Liver (tissue), 8 donors: ENCODE measurements at regions not wholly inside any gene's neighbourhood (a gene's known extent, or its start where the extent isn't known, plus 50 kb on each side); places are given as distances from the start of the nearest gene placed in this dataset.

Experiments
- DNase-seq: peaks from one replicate; pipeline ENCODE4 v3.0.0-alpha.2; 2017; ENCODE audit warnings: low spot score
- H3K27ac ChIP-seq, 2 donors: one replicate each; pipeline ENCODE4 v1.7.0; 2013; ENCODE audit warnings: inconsistent platforms in 2 of 2, low read length in 2 of 2, control low read depth in 1 of 2, low read depth in 1 of 2, mild to moderate bottlenecking in 1 of 2
- H3K27me3 ChIP-seq, 4 donors: one replicate each; pipeline versions ENCODE4 v1.6.1 to v1.7.0; 2013; ENCODE audit warnings: low read length in 3 of 4, inconsistent platforms in 1 of 4, mild to moderate bottlenecking in 1 of 4, moderate library complexity in 1 of 4; ENCODE audit not compliant: control insufficient read depth in 4 of 4, insufficient read depth in 4 of 4
- H3K36me3 ChIP-seq, 4 donors: one replicate each; pipeline versions ENCODE4 v1.6.1 to v1.7.0; 2013; ENCODE audit warnings: low read length in 3 of 4, mild to moderate bottlenecking in 3 of 4, low read depth in 1 of 4, moderate library complexity in 1 of 4; ENCODE audit not compliant: control insufficient read depth in 4 of 4, insufficient read depth in 3 of 4
- H3K4me1 ChIP-seq, 4 donors: one replicate each; pipeline versions ENCODE4 v1.6.1 to v1.7.0; 2013; ENCODE audit warnings: low read length in 3 of 4, mild to moderate bottlenecking in 3 of 4, moderate library complexity in 1 of 4; ENCODE audit not compliant: control insufficient read depth in 4 of 4, insufficient read depth in 4 of 4
- H3K4me3 ChIP-seq, 3 donors: one replicate each; pipeline versions ENCODE4 v1.6.1 to v1.7.0; 2013; ENCODE audit warnings: low read length in 3 of 3, control low read depth in 1 of 3, low read depth in 1 of 3, mild to moderate bottlenecking in 1 of 3
- H3K9ac ChIP-seq, 2 donors: one replicate each; pipeline ENCODE4 v1.7.0; 2013; ENCODE audit warnings: low read length in 2 of 2, mild to moderate bottlenecking in 2 of 2, moderate library complexity in 2 of 2, control low read depth in 1 of 2, low read depth in 1 of 2
- H3K9me3 ChIP-seq, 4 donors: one replicate each; pipeline versions ENCODE4 v1.6.1 to v1.7.0; 2013; ENCODE audit warnings: low read length in 3 of 4; ENCODE audit not compliant: control insufficient read depth in 4 of 4
- ATF3 ChIP-seq: IDR thresholded peaks from 2 replicates; pipeline ENCODE4 v1.6.1; 2016; ENCODE audit warnings: antibody characterized with exemption
- CTCF ChIP-seq: fragments of 150-350 bp; IDR thresholded peaks from 2 replicates; pipeline ENCODE4 v1.5.1; 2017; ENCODE audit warnings: improper control_type of control experiment, low read depth, low read length; ENCODE audit not compliant: missing input control
- EGR1 ChIP-seq, 2 donors: IDR thresholded peaks; 2 replicates each; pipeline ENCODE4 v1.6.1; 2016 to 2018; ENCODE audit warnings: antibody characterized with exemption in 2 of 2, low read depth in 2 of 2
- FOXA1 ChIP-seq: IDR thresholded peaks from 2 replicates; pipeline ENCODE4 v1.6.1; 2016; ENCODE audit warnings: antibody characterized with exemption
- GABPA ChIP-seq, 2 donors: IDR thresholded peaks in 1 of 2; conservative IDR thresholded peaks in 1 of 2; 2 replicates each; pipeline ENCODE4 v1.6.1; 2016; ENCODE audit warnings: antibody characterized with exemption in 2 of 2, mild to moderate bottlenecking in 1 of 2, moderate library complexity in 1 of 2
- HNF4A ChIP-seq, 2 donors: conservative IDR thresholded peaks; 2 replicates each; pipeline ENCODE4 v1.6.1; 2016; ENCODE audit warnings: antibody characterized with exemption in 2 of 2, mild to moderate bottlenecking in 2 of 2
- HNF4G ChIP-seq: IDR thresholded peaks from 2 replicates; pipeline ENCODE4 v1.6.1; 2016; ENCODE audit warnings: antibody characterized with exemption
- JUND ChIP-seq, 2 donors: IDR thresholded peaks; 2 replicates each; pipeline ENCODE4 v1.6.1; 2016; ENCODE audit warnings: antibody characterized with exemption in 2 of 2
- MAX ChIP-seq: IDR thresholded peaks from 2 replicates; pipeline ENCODE4 v1.6.1; 2016; ENCODE audit warnings: antibody characterized with exemption
- NR2F2 ChIP-seq: IDR thresholded peaks from 2 replicates; pipeline ENCODE4 v1.6.1; 2016; ENCODE audit warnings: antibody characterized with exemption
- RAD21 ChIP-seq, 2 donors: IDR thresholded peaks; 2 replicates each; pipeline ENCODE4 v1.6.1; 2016; ENCODE audit warnings: antibody characterized with exemption in 2 of 2, mild to moderate bottlenecking in 2 of 2
- REST ChIP-seq: IDR thresholded peaks from 2 replicates; pipeline ENCODE4 v1.6.1; 2016; ENCODE audit warnings: antibody characterized with exemption, mild to moderate bottlenecking
- RXRA ChIP-seq, 2 donors: IDR thresholded peaks; 2 replicates each; pipeline ENCODE4 v1.6.1; 2017 to 2018; ENCODE audit warnings: antibody characterized with exemption in 2 of 2, mild to moderate bottlenecking in 1 of 2
- SP1 ChIP-seq: IDR thresholded peaks from 2 replicates; pipeline ENCODE4 v1.6.1; 2018; ENCODE audit warnings: antibody characterized with exemption, mild to moderate bottlenecking
- TAF1 ChIP-seq: conservative IDR thresholded peaks from 2 replicates; pipeline ENCODE4 v1.6.1; 2016; ENCODE audit warnings: antibody characterized with exemption, mild to moderate bottlenecking
- YY1 ChIP-seq: IDR thresholded peaks from 2 replicates; pipeline ENCODE4 v1.6.1; 2016; ENCODE audit warnings: antibody characterized with exemption, mild to moderate bottlenecking
- ZBTB33 ChIP-seq: IDR thresholded peaks from 2 replicates; pipeline ENCODE4 v1.6.1; 2016; ENCODE audit warnings: antibody characterized with exemption
- WGBS: extraction: QIAGEN DNeasy Blood & Tissue Kit; methylation state at CpG from one replicate; pipeline ENCODE4 v1.1.7; 2013; 5-methylcytosine and 5-hydroxymethylcytosine counted together
- donor health status: healthy.
- donor health status: healthy.
- donor health status: healthy.
- donor health status: healthy.
- donor health status: healthy.

- Histone ChIP-seq H3K27me3 (no peaks in the 10 kb centered on the region), H3K4me3 (no peak overlapping the region), H3K9me3 (no peaks in the 10 kb centered on the region), H3K4me1 (no peaks in the 10 kb centered on the region), H3K36me3 (no peaks in the 10 kb centered on the region), H3K27ac (no peak overlapping the region), H3K9ac (no peak overlapping the region)
- TF ChIP-seq FOXA1 (no peak), RXRA (IDR thresholded peaks at IDR 0.05) (no peak), REST (no peak), HNF4G (no peak), ATF3 (no peak), JUND (IDR thresholded peaks at IDR 0.05) (no peak), HNF4A (conservative IDR thresholded peaks at IDR 0.05) (no peak), MAX (no peak), TAF1 (no peak), ZBTB33 (no peak), GABPA (IDR thresholded peaks at IDR 0.05 in 1 of 2, conservative IDR thresholded peaks at IDR 0.05 in 1 of 2) (no peak), SP1 (no peak), YY1 (no peak)
- DNase-seq: no peak
- WGBS: 72% methylated on average over 3 of the region's 3 CpGs
Observed at GRCh38 chr15:61655881-61656280, 404.4 kb downstream of the VPS13C start.

GRCh38 chr15:61654918-61655317, 405.3 kb downstream of the VPS13C start:
- no peaks in the 10 kb centered on the region for H3K36me3 ChIP-seq
- H3K27ac ChIP-seq: no peak overlapping the region
- DNase-seq: no peak
- 90% methylated on average over 12 of the region's 12 CpGs for WGBS
- H3K27me3 ChIP-seq: no peaks in the 10 kb centered on the region
- H3K4me1 ChIP-seq: no peaks in the 10 kb centered on the region
- no peak overlapping the region for H3K4me3 ChIP-seq
- TF ChIP-seq FOXA1 (no peak), HNF4G (no peak), ZBTB33 (no peak), MAX (no peak), EGR1 (IDR thresholded peaks at IDR 0.05; ENCODE audit: low read depth in 2 of 2) (no peak), NR2F2 (no peak), RAD21 (IDR thresholded peaks at IDR 0.05) (no peak), TAF1 (no peak), CTCF (no peak), YY1 (no peak), HNF4A (conservative IDR thresholded peaks at IDR 0.05) (no peak), JUND (IDR thresholded peaks at IDR 0.05) (no peak), SP1 (no peak)
- H3K9me3 ChIP-seq: no peaks in the 10 kb centered on the region
- no peak overlapping the region for H3K9ac ChIP-seq
